ENCODE measurements at regions not wholly inside any gene's neighbourhood (a gene's known extent, or its start where the extent isn't known, plus 50 kb on each side); places are given as distances from the start of the nearest gene placed in this dataset.

GRCh38 chr17:77675411-77675810 lies 283.1 kb upstream of the TNRC6C start:
- H3K27me3 ChIP-seq (replicated peaks in 1 of 4; ENCODE audit: control insufficient read depth in 3 of 4, extremely low read depth in 1 of 4, insufficient read depth in 3 of 4, low read length in 3 of 4) = no peaks in the 10 kb centered on the region; a peak in 1 of 7 replicates
- H3K9ac ChIP-seq (replicated peaks in 1 of 4; ENCODE audit: extremely low read depth in 1 of 4, low read depth in 3 of 4, low read length in 3 of 4) = no peak overlapping the region
- no peak overlapping the region for H2BK15ac ChIP-seq (ENCODE audit: low read length)
- H3K4me3 ChIP-seq (ENCODE audit: extremely low read depth in 1 of 4, insufficient read depth in 2 of 4, low read depth in 3 of 4, low read length in 4 of 4) = no peak overlapping the region
- no peak overlapping the region for H2BK12ac ChIP-seq (ENCODE audit: low read depth, low read length)
- ChIA-PET CTCF (ENCODE audit: partially characterized antibody) (no interaction called here), POLR2A (ENCODE audit: partially characterized antibody) (interaction anchor here (1.2 kb wide), 1 partner anchor 283 kb away, joined by 3 read pairs; the partner anchor contains the start of gene TNRC6C)
- H4K20me1 ChIP-seq (replicated peaks in 1 of 2; ENCODE audit: control insufficient read depth in 1 of 2, insufficient read depth in 2 of 2, low read length in 2 of 2) = no peaks in the 10 kb centered on the region
- H4K5ac ChIP-seq (ENCODE audit: insufficient read length, low read depth, low read length) = no peak overlapping the region
- H3K79me1 ChIP-seq (ENCODE audit: low read depth, low read length) = no peaks in the 10 kb centered on the region
- no peak overlapping the region for H2AFZ ChIP-seq (ENCODE audit: low read length)
- no peak overlapping the region for H3K4me2 ChIP-seq (ENCODE audit: insufficient read depth in 1 of 2, low read depth in 2 of 2, low read length in 2 of 2)
- H4K8ac ChIP-seq (ENCODE audit: extremely low read depth, insufficient read depth, low read length) = no peak overlapping the region
- H4K91ac ChIP-seq (replicated peaks; ENCODE audit: insufficient read length, low read length) = no peak overlapping the region
- no peak overlapping the region for H3K4ac ChIP-seq (replicated peaks; ENCODE audit: insufficient read length, low read depth, low read length)
- no peaks in the 10 kb centered on the region for H3K23me2 ChIP-seq (ENCODE audit: low read depth, low read length)
- 0 out of 4 replicates have a peak, but pooled peaks cover 0 to 5% of the 10 kb centered on the region in 2 experiments for H3K9me3 ChIP-seq (ENCODE audit: insufficient read depth in 2 of 2, low read depth in 1 of 2, low read length in 1 of 2)
- WGBS, 2 experiments (ENCODE audit: extremely low coverage in 1 of 2, insufficient coverage in 1 of 2, insufficient read length in 1 of 2, insufficient replicate concordance in 2 of 2, low coverage in 1 of 2, low lambda C conversion rate in 2 of 2, missing lambda C conversion rate in 1 of 2) = 91% methylated on average over 8 of the region's 8 CpGs; no CpG with 5 or more reads in 1 of the 2 experiments
- H3K79me2 ChIP-seq (ENCODE audit: control insufficient read depth in 1 of 2, insufficient read depth in 2 of 2, low read length in 2 of 2) = no peaks in the 10 kb centered on the region
- H2AK5ac ChIP-seq (ENCODE audit: low read depth, low read length) = no peak overlapping the region; the same call in 1 of the 2 replicates
- H2BK5ac ChIP-seq (ENCODE audit: low read depth, low read length) = no peak overlapping the region
- DNase-seq (ENCODE audit: low read depth in 1 of 2, low spot score in 2 of 2) (no peak), FAIRE-seq (no peak)
- no peak overlapping the region for H3K14ac ChIP-seq (ENCODE audit: insufficient read length)
- no peaks in the 10 kb centered on the region; a peak in 1 of 7 replicates for H3K4me1 ChIP-seq (replicated peaks in 1 of 4; ENCODE audit: control insufficient read depth in 3 of 4, insufficient read depth in 4 of 4, low read length in 3 of 4)
- no peak overlapping the region for H2BK20ac ChIP-seq (ENCODE audit: low read length)
- H2BK120ac ChIP-seq (replicated peaks; ENCODE audit: low read depth, low read length) = no peak overlapping the region
- H3K56ac ChIP-seq (replicated peaks; ENCODE audit: insufficient read length, low read depth, low read length) = no peak overlapping the region
- H3K23ac ChIP-seq (ENCODE audit: insufficient read length) = no peak overlapping the region
- no peak overlapping the region for H3K27ac ChIP-seq (ENCODE audit: low read depth, low read length)
- H3K18ac ChIP-seq (ENCODE audit: extremely low read depth, low read length) = no peak overlapping the region
- TF ChIP-seq CREB1 (IDR thresholded peaks at IDR 0.05) (no peak), CBX5 (IDR thresholded peaks at IDR 0.05; ENCODE audit: low read depth, low read length) (no peak)
- H3K36me3 ChIP-seq (ENCODE audit: control insufficient read depth in 2 of 4, insufficient read depth in 4 of 4, low read length in 3 of 4) = no peaks in the 10 kb centered on the region
